22Rv1 (cell line): ENCODE measurements at regions not wholly inside any gene's neighbourhood (a gene's known extent, or its start where the extent isn't known, plus 50 kb on each side); places are given as distances from the start of the nearest gene placed in this dataset.

Experiments
- H3K27ac ChIP-seq: fragments of 450-650 bp; 2 replicates; pipeline ENCODE4 v1.5.1; 2017
- ZFX ChIP-seq: fragments of 450-650 bp; IDR thresholded peaks from 2 replicates; pipeline ENCODE4 v1.6.1; 2017; ENCODE audit warnings: antibody characterized with exemption, borderline replicate concordance
- TF ChIP-seq, protein P1 (sequence below): fragments of 450-650 bp; IDR thresholded peaks from 2 replicates; pipeline ENCODE4 v1.5.1; 2017; ENCODE audit warnings: mild to moderate bottlenecking

DNA sequence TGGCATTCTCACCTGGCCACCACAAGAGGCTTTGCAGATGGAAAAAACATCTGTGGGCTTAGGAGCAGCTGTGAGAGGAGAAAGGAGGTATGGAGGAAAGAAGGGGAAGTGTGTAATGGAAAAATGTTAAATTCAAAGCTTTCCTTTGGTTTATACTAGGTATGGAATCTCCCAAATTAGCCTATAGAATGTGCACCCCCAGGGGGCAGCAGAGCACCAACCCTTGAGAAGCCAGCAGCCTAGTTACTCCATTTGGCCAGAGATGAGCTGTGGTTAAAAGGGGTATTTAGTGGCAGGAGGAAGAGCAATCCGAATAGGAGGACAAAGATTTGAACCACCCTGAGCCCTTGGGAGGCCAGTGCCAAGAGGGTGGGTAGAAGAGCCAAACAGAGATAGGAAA is 97.5 kb upstream of the CTTNBP2NL start:
- no peak overlapping the region for H3K27ac ChIP-seq
- TF ChIP-seq, protein P1, sequence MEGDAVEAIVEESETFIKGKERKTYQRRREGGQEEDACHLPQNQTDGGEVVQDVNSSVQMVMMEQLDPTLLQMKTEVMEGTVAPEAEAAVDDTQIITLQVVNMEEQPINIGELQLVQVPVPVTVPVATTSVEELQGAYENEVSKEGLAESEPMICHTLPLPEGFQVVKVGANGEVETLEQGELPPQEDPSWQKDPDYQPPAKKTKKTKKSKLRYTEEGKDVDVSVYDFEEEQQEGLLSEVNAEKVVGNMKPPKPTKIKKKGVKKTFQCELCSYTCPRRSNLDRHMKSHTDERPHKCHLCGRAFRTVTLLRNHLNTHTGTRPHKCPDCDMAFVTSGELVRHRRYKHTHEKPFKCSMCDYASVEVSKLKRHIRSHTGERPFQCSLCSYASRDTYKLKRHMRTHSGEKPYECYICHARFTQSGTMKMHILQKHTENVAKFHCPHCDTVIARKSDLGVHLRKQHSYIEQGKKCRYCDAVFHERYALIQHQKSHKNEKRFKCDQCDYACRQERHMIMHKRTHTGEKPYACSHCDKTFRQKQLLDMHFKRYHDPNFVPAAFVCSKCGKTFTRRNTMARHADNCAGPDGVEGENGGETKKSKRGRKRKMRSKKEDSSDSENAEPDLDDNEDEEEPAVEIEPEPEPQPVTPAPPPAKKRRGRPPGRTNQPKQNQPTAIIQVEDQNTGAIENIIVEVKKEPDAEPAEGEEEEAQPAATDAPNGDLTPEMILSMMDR = peak; percentile 74
- no peak for TF ChIP-seq ZFX

DNA sequence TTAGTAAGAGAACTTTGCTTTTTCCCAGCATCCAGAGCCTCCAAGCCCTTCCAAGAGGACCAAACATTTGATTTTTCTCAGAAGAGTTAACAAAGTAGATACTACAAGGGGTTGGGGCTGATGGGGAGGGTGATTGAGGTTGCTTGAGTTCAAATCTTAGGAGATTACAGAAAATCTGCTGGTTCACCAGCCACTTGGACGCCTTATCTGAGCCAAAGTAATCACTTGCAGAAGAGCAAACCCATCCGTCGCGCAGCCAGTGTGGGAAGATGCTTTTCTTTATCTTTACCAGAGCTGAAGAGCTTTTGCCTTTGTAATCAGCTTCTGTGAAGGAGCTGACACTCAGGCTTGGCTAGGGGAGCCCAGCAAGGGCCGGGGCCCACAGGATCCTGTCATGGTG is 91.9 kb upstream of the CTTNBP2NL start:
- no peak overlapping the region for H3K27ac ChIP-seq
- TF ChIP-seq ZFX = no peak
- TF ChIP-seq, protein P1 = no peak

DNA sequence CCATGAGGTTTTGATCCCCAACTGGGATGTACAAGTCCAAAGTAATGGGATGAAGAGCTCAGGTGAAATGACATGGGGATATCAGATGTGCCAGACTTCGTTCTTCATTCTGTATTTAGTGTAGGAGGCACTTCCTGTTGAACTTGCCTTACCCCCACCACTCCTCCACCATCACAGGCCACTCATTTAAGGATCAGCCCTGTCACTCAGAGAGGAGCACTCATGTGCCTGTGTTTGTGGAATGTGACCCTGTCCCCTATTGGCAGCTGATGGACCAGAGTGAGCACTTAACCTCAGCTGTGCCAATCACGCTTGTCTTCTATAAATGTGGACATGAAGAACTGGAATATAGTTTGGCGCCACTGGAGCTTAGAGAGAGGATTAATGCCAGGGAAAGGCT is 91.4 kb upstream of the CTTNBP2NL start:
- TF ChIP-seq, protein P1 = no peak
- no peak for TF ChIP-seq ZFX
- H3K27ac ChIP-seq = no peak overlapping the region

DNA sequence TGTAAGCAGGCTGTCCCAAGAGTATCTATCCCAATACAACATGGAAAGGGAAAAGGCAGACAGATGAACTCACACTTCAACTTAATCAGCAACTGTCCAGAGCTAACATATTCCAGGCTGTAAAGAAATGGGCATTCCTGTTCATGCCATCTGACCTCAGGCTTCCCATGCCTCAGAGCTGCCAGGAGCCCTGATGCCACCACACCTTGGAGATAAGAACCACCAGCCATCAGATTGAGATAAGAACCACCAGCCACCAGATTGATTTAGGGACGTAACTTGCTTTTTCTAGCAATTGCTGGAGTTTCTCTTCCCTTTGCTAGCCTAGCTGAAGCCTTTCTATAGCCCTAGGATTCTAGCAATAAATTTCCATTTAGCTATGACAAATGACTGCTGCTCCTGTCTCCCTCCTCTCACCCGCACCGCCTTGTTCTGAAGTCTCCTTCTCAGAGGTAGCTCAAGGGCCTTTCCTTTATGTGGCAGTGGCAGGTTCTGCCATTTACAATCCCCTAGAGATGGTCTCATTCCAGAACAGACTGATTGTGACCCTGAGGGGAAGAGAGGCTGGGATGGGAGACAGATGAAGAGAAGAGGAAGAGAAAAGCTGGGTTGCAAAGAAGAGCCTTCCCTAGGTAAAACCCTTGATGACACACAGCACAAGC is 88.0 kb upstream of the CTTNBP2NL start:
- H3K27ac ChIP-seq = no peak overlapping the region
- no peak for TF ChIP-seq ZFX
- TF ChIP-seq, protein P1 = no peak

DNA sequence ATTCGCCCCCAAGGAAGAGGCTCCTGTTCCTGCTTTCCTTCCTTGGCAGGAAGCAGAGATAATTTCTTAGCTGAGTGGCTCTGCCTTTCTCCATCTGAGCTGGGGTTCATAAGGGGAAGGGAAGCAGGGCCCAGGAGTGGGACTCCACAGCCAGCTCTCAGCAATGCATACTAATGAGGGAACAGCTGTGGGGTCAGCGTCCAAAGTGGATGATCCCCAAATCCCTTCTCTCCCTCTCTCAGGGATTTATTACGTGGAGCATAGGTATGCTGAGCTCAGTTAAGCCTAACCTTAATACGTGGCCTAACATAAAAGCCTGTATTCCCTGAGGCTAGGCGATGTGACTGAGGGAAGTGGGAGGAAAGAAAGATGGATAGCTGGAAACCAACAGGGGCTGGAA is 87.3 kb upstream of the CTTNBP2NL start:
- no peak for TF ChIP-seq ZFX
- TF ChIP-seq, protein P1 = no peak
- no peak overlapping the region for H3K27ac ChIP-seq

DNA sequence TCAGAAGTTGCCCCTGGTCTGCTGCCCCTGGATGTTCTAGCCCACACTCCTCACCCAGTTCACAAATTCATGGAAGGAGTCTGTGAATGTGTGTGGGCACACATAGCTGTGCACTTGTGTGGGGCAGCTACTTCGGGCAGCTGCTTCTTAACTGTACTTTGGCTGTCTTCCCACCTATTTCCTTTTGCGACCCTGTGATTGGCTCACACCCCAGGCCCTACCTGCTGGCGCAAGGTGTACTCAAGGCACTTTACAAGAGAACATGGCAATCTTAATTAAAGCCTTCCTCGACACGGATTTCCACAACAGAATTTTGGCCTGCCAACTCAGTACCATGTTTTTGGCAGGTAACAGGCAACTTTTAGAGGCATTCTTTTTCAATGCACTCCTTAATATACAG is 86.5 kb upstream of the CTTNBP2NL start:
- TF ChIP-seq, protein P1 = no peak
- no peak for TF ChIP-seq ZFX
- H3K27ac ChIP-seq = no peak overlapping the region

DNA sequence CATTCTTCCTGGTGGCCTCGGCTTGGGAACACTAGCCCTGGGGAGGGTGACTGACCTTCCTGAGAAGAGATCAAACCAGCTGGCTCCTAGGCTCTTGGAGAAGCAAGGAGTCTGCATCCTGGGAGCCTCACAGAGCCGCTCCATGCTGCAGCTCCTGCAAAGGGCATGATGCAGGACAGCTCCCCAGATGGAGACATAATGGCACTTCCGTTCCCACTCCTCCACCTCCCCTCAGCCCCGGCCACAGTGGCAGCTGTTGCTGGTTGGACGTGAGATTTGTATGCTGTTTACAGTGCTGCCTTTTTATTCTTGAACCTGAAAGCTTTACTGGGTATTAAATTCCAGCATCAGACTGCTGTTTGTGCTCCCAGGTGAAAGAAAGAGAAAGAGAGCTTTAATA is 83.7 kb upstream of the CTTNBP2NL start:
- no peak overlapping the region for H3K27ac ChIP-seq
- TF ChIP-seq ZFX = no peak
- TF ChIP-seq, protein P1 = no peak
